Activated CD8-positive, alpha-beta T cell treated with anti-CD3 and anti-CD28 coated beads for 36 hours (primary cell): ENCODE measurements at regions not wholly inside any gene's neighbourhood (a gene's known extent, or its start where the extent isn't known, plus 50 kb on each side); places are given as distances from the start of the nearest gene placed in this dataset.

Experiments
- ATAC-seq: fragments of 200-7000 bp; cut with Tn5 transposase; one replicate; pipeline ENCODE4 v1.10.0; 2021; ENCODE audit warnings: mild to moderate bottlenecking, moderate library complexity
- CTCF ChIA-PET: fragments of 350-600 bp; sonication (Branson Sonifier 250); formaldehyde crosslinking; loops from one replicate; lab custom pipeline; 2021; ENCODE audit warnings: antibody characterized with exemption; lab: Charles Lee
- POLR2A ChIA-PET: fragments of 350-600 bp; sonication (Branson Sonifier 250); formaldehyde crosslinking; loops from one replicate; lab custom pipeline; 2021; ENCODE audit warnings: antibody characterized with exemption; lab: Charles Lee
- DNase-seq: peaks from one replicate; pipeline ENCODE4 v3.0.0-alpha.2; 2020
- H3K27ac Mint-ChIP-seq: one replicate; pipeline ENCODE4 v1.8.0; 2021; ENCODE audit warnings: mild to moderate bottlenecking, mixed read lengths
- H3K27me3 Mint-ChIP-seq: one replicate; pipeline ENCODE4 v1.8.0; 2021; ENCODE audit warnings: mixed read lengths
- H3K36me3 Mint-ChIP-seq: one replicate; pipeline ENCODE4 v1.8.0; 2021; ENCODE audit warnings: low read depth, mixed read lengths
- H3K4me1 Mint-ChIP-seq: one replicate; pipeline ENCODE4 v1.8.0; 2021; ENCODE audit warnings: low read depth, mixed read lengths
- H3K4me3 Mint-ChIP-seq: one replicate; pipeline ENCODE4 v1.8.0; 2021; ENCODE audit warnings: mild to moderate bottlenecking, moderate library complexity, mixed read lengths
- H3K9me3 Mint-ChIP-seq: one replicate; pipeline ENCODE4 v1.8.0; 2021; ENCODE audit warnings: mixed read lengths
- intact Hi-C: fragments of 100-400 bp; cut with micrococcal nuclease; formaldehyde crosslinking; loops from one replicate; pipeline ENCODE4 v1.10.0; 2022
- TF ChIP-seq, protein P1 (sequence below): fragments of 200-600 bp; IDR thresholded peaks from one replicate; pipeline ENCODE4 v1.8.0; 2022; ENCODE audit warnings: antibody characterized with exemption, mild to moderate bottlenecking

DNA sequence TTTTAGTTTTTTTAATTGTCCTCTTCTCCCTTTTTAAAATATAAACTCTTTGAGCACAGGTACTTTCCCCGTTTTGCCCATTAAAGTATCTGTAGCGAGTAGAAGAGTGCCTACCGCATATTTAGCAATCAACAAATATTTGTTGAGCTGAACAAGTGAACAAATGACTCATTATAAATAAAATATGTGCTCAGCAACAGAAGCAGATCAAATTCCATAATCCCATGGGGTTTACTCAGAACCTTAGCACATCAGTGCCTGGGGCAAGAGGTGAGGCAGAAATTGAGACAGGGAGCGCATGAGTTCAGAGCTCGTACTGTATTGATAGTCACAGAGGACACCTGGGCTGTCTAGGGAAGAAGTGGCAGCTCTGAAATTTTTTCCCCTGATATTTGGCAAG is 161.0 kb downstream of the SEM1 start:
- Mint-ChIP-seq H3K36me3 (no peaks in the 10 kb centered on the region), H3K9me3 (peaks cover 2% of the 10 kb centered on the region), H3K4me3 (no peak overlapping the region), H3K27me3 (peaks cover 1% of the 10 kb centered on the region), H3K4me1 (no peaks in the 10 kb centered on the region), H3K27ac (no peak overlapping the region)
- intact Hi-C loops, result no loop called here
- ChIA-PET POLR2A (no interaction called here), CTCF (no interaction called here)
- TF ChIP-seq, protein P1, sequence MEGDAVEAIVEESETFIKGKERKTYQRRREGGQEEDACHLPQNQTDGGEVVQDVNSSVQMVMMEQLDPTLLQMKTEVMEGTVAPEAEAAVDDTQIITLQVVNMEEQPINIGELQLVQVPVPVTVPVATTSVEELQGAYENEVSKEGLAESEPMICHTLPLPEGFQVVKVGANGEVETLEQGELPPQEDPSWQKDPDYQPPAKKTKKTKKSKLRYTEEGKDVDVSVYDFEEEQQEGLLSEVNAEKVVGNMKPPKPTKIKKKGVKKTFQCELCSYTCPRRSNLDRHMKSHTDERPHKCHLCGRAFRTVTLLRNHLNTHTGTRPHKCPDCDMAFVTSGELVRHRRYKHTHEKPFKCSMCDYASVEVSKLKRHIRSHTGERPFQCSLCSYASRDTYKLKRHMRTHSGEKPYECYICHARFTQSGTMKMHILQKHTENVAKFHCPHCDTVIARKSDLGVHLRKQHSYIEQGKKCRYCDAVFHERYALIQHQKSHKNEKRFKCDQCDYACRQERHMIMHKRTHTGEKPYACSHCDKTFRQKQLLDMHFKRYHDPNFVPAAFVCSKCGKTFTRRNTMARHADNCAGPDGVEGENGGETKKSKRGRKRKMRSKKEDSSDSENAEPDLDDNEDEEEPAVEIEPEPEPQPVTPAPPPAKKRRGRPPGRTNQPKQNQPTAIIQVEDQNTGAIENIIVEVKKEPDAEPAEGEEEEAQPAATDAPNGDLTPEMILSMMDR, result no peak
- DNase-seq (no peak), ATAC-seq (no peak)

DNA sequence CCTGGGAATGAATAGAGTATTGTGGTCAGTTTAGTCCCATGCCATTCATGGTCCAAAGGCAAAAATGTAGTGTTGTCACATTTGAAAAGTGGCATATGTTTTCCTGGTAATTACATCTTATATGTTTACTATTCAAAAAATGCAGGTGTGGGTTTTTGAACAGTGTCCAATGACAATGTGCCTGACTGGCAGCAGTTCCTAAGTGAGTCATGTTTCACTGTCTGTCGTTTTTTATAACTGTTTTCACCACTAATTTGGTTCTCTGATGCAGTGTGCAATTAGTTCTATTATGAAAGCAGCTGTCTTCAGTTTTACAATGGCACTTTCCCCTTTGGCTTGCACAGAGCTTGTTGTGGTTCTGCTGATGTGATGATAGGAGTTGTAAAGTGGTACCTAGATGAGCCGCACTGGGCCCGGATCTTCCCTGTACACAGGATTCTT is 162.3 kb downstream of the SEM1 start:
- ATAC-seq (no peak), DNase-seq (no peak)
- H3K4me1 Mint-ChIP-seq, result no peaks in the 10 kb centered on the region
- H3K36me3 Mint-ChIP-seq, result no peaks in the 10 kb centered on the region
- POLR2A ChIA-PET, result no interaction called here
- peaks cover 2% of the 10 kb centered on the region for H3K9me3 Mint-ChIP-seq
- no peak overlapping the region for H3K27ac Mint-ChIP-seq
- intact Hi-C loops, result no loop called here
- H3K4me3 Mint-ChIP-seq, result no peak overlapping the region
- peaks cover 1% of the 10 kb centered on the region for H3K27me3 Mint-ChIP-seq
- TF ChIP-seq, protein P1, result no peak
- CTCF ChIA-PET, result no interaction called here

DNA sequence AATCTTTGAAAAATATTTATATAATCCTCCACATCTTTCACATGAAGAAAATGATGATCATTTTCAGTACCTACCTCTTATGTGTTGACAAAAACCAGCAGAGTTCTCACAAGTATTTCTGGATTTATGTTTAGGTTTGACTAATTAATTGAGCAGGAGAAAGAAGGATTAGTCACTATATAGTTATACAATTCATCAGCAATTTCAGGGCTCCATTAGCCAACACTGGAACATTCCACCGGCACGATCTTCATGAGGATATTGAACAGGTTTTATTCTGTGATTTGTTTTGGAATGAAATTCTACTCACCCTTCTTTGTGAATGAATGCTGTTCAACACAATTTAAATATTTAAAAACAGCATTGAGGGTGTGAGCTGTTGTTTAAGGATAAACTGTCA is 163.2 kb downstream of the SEM1 start:
- ATAC-seq, result no peak
- H3K27ac Mint-ChIP-seq, result no peak overlapping the region

DNA sequence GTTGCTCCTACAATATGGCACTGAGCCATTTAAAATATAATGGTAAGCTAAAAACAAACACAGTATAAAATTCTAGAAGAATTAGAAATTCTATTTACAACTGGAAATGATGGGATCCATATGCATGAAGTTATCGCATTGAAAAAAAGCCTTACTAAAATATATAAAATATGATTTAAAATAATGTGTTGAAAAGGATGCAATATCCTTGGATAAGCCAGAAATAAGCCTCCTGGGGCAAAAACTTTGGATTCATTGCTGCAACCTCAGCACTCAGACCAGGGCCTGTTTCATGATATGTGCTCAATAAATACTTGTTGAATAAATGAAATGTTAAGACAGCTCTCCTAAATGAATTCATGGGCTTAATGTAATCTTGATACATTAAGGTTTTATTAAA is 170.2 kb downstream of the SEM1 start:
- no peaks in the 10 kb centered on the region for H3K36me3 Mint-ChIP-seq
- H3K27me3 Mint-ChIP-seq, result peaks cover 4% of the 10 kb centered on the region
- no peak for ATAC-seq
- no peak overlapping the region for H3K27ac Mint-ChIP-seq
- POLR2A ChIA-PET, result no interaction called here
- intact Hi-C loops, result no loop called here
- TF ChIP-seq, protein P1, result no peak
- CTCF ChIA-PET, result no interaction called here
- no peaks in the 10 kb centered on the region for H3K4me1 Mint-ChIP-seq
- no peaks in the 10 kb centered on the region for H3K9me3 Mint-ChIP-seq
- no peak overlapping the region for H3K4me3 Mint-ChIP-seq
- DNase-seq, result no peak

More for the DNA sequence above, 163.2 kb downstream of the SEM1 start:
- CTCF ChIA-PET, result no interaction called here
- H3K27me3 Mint-ChIP-seq, result peaks cover 1% of the 10 kb centered on the region
- H3K4me3 Mint-ChIP-seq, result no peak overlapping the region
- POLR2A ChIA-PET, result interaction anchor here (0.7 kb wide), 1 partner anchor 154 kb away, joined by 3 read pairs; no protein-coding TSS in a partner anchor
- TF ChIP-seq, protein P1, result no peak
- H3K9me3 Mint-ChIP-seq, result peaks cover 2% of the 10 kb centered on the region
- no peak for DNase-seq
- intact Hi-C loops, result no loop called here
- H3K36me3 Mint-ChIP-seq, result no peaks in the 10 kb centered on the region
- no peaks in the 10 kb centered on the region for H3K4me1 Mint-ChIP-seq

DNA sequence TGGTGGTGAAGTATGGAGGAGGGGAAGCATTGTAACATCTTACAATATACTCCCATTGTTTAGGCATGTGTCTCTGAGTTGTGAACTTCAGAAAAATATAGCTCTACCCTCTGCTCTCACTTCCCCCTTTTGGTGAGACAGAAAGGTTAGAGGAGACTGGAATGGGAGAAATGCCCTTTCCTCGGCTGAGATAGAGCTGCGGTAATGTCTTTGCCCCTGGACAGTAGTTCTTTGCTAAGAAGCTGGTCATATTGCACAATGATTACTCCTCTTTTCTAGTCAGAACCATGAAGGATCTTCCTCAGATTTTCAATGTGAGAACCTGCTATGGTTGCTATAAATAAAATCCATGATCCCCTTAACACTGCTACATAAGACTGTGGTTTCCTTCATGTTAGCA is 171.0 kb downstream of the SEM1 start:
- ChIA-PET POLR2A (interaction anchor here (0.6 kb wide), 1 partner anchor 30 kb away, joined by 3 read pairs; no protein-coding TSS in a partner anchor), CTCF (interaction anchor here (1.2 kb wide), 1 partner anchor 450 kb away, joined by 3 read pairs; no protein-coding TSS in a partner anchor)
- Mint-ChIP-seq H3K27ac (no peak overlapping the region), H3K9me3 (no peaks in the 10 kb centered on the region), H3K36me3 (no peaks in the 10 kb centered on the region), H3K4me3 (no peak overlapping the region), H3K4me1 (no peaks in the 10 kb centered on the region), H3K27me3 (peaks cover 4% of the 10 kb centered on the region)
- ATAC-seq (no peak), DNase-seq (no peak)
- intact Hi-C loops, result no loop called here
- TF ChIP-seq, protein P1, result no peak
